ENCODE measurements at regions not wholly inside any gene's neighbourhood (a gene's known extent, or its start where the extent isn't known, plus 50 kb on each side); places are given as distances from the start of the nearest gene placed in this dataset.
A peak's percentile ranks its signal among the peaks of the same experiment; 100 is the strongest.
"Not testable (repeated sequence)": the region's sequence is repeated elsewhere in the genome, so short reads cannot be mapped to it uniquely, and the experiment has no call there.

GRCh38 chr12:25328072-25328712, 77.5 kb upstream of the KRAS start:
- Mint-ChIP-seq H3K4me3 (no peak overlapping the region), H3K9me3 (no peaks in the 10 kb centered on the region), H3K4me1 (peaks cover 7 to 14% of the 10 kb centered on the region in 2 donors), H3K27me3 (no peaks in the 10 kb centered on the region), H3K36me3 (no peaks in the 10 kb centered on the region), H3K27ac (no peak overlapping the region)
- peak in 1 of 2 donors; percentile 36 for ATAC-seq (replicated peaks)
- DNase-seq: no peak

- ATAC-seq (replicated peaks) (no peak), DNase-seq (no peak)
- no peak overlapping the region for H3K27ac Mint-ChIP-seq
- H3K27me3 Mint-ChIP-seq: no peaks in the 10 kb centered on the region
- no peak overlapping the region for H3K4me3 Mint-ChIP-seq
- H3K9me3 Mint-ChIP-seq: no peaks in the 10 kb centered on the region
- no peaks in the 10 kb centered on the region for H3K36me3 Mint-ChIP-seq
- peaks cover 13 to 19% of the 10 kb centered on the region in 2 donors for H3K4me1 Mint-ChIP-seq
Observed at GRCh38 chr12:25327321-25327720, 76.6 kb upstream of the KRAS start.

- Mint-ChIP-seq H3K36me3 (peaks cover 0 to under 1% of the 10 kb centered on the region in 2 donors), H3K27me3 (no peaks in the 10 kb centered on the region), H3K4me1 (peaks cover 17 to 26% of the 10 kb centered on the region in 2 donors), H3K27ac (no peak overlapping the region), H3K4me3 (no peak overlapping the region), H3K9me3 (peaks cover 0 to under 1% of the 10 kb centered on the region in 2 donors)
- ATAC-seq (replicated peaks): no peak
- DNase-seq: no peak
Observed at GRCh38 chr12:25326326-25326725, 75.6 kb upstream of the KRAS start.

- Mint-ChIP-seq H3K27me3 (no peaks in the 10 kb centered on the region), H3K4me3 (no peak overlapping the region), H3K9me3 (peaks cover 0 to 2% of the 10 kb centered on the region in 2 donors), H3K36me3 (peaks cover 0 to 3% of the 10 kb centered on the region in 2 donors), H3K4me1 (peaks cover 28 to 41% of the 10 kb centered on the region in 2 donors), H3K27ac (no peak overlapping the region)
- ATAC-seq (replicated peaks) (no peak), DNase-seq (no peak)
Observed at GRCh38 chr12:25324861-25325260, 74.1 kb upstream of the KRAS start.

GRCh38 chr12:25323581-25323982, 72.9 kb upstream of the KRAS start:
- Mint-ChIP-seq H3K27me3 (no peaks in the 10 kb centered on the region), H3K4me1 (peaks cover 32 to 51% of the 10 kb centered on the region in 2 donors)

GRCh38 chr12:25322918-25323531, 72.3 kb upstream of the KRAS start:
- Mint-ChIP-seq H3K4me1 (peaks cover 32 to 53% of the 10 kb centered on the region in 2 donors), H3K4me3 (peak overlapping the region; percentile 3 to 9), H3K27me3 (no peaks in the 10 kb centered on the region), H3K9me3 (peaks cover 0 to 2% of the 10 kb centered on the region in 2 donors), H3K27ac (no peak overlapping the region), H3K36me3 (peaks cover 0 to 3% of the 10 kb centered on the region in 2 donors)
- DNase-seq (no peak), ATAC-seq (replicated peaks) (no peak)

More at GRCh38 chr12:25323581-25323982, 72.9 kb upstream of the KRAS start:
- no peak overlapping the region for H3K4me3 Mint-ChIP-seq
- DNase-seq (no peak), ATAC-seq (replicated peaks) (no peak)
- H3K36me3 Mint-ChIP-seq: peaks cover 0 to 3% of the 10 kb centered on the region in 2 donors
- H3K9me3 Mint-ChIP-seq: peaks cover 0 to 2% of the 10 kb centered on the region in 2 donors
- H3K27ac Mint-ChIP-seq: peak overlapping the region; percentile 81

- peaks cover 0 to 3% of the 10 kb centered on the region in 2 donors for H3K36me3 Mint-ChIP-seq
- peak overlapping the region; percentile 77 for H3K27ac Mint-ChIP-seq
- DNase-seq (no peak), ATAC-seq (replicated peaks) (no peak)
- H3K9me3 Mint-ChIP-seq: peaks cover 0 to 2% of the 10 kb centered on the region in 2 donors
- peak overlapping the region; percentile 3 to 9 for H3K4me3 Mint-ChIP-seq
- peaks cover 34 to 60% of the 10 kb centered on the region in 2 donors for H3K4me1 Mint-ChIP-seq
- H3K27me3 Mint-ChIP-seq: no peaks in the 10 kb centered on the region
Observed at GRCh38 chr12:25322351-25322750, 71.6 kb upstream of the KRAS start.

GRCh38 chr12:25321772-25322171, 71.0 kb upstream of the KRAS start:
- Mint-ChIP-seq H3K27ac (peak overlapping the region; percentile 79), H3K27me3 (no peaks in the 10 kb centered on the region), H3K36me3 (peaks cover 0 to 3% of the 10 kb centered on the region in 2 donors), H3K9me3 (peaks cover 0 to 2% of the 10 kb centered on the region in 2 donors), H3K4me3 (no peak overlapping the region), H3K4me1 (peaks cover 37 to 65% of the 10 kb centered on the region in 2 donors)
- ATAC-seq (replicated peaks) (no peak), DNase-seq (no peak)

- H3K27me3 Mint-ChIP-seq: no peaks in the 10 kb centered on the region
- ATAC-seq (replicated peaks): peak; percentile 78 to 79
- peaks cover 0 to 2% of the 10 kb centered on the region in 2 donors for H3K9me3 Mint-ChIP-seq
- peak; percentile 71 for DNase-seq
- peaks cover 43 to 78% of the 10 kb centered on the region in 2 donors for H3K4me1 Mint-ChIP-seq
- peaks cover 5 to 6% of the 10 kb centered on the region in 2 donors for H3K36me3 Mint-ChIP-seq
- peak overlapping the region; percentile 79 for H3K27ac Mint-ChIP-seq
- peak overlapping the region; percentile 46 to 58 for H3K4me3 Mint-ChIP-seq
Observed at GRCh38 chr12:25320123-25321006, 69.6 kb upstream of the KRAS start.

- DNase-seq (no peak), ATAC-seq (replicated peaks) (peak; percentile 33 to 38)
- Mint-ChIP-seq H3K27me3 (no peaks in the 10 kb centered on the region), H3K4me1 (peaks cover 43 to 78% of the 10 kb centered on the region in 2 donors), H3K4me3 (peak overlapping the region; percentile 44 to 46), H3K27ac (peak overlapping the region; percentile 79), H3K36me3 (peaks cover 9 to 10% of the 10 kb centered on the region in 2 donors), H3K9me3 (peaks cover 0 to 2% of the 10 kb centered on the region in 2 donors)
Observed at GRCh38 chr12:25319233-25319984, 68.7 kb upstream of the KRAS start.

GRCh38 chr12:25317553-25317952, 66.8 kb upstream of the KRAS start:
- H3K36me3 Mint-ChIP-seq: peaks cover 9 to 14% of the 10 kb centered on the region in 2 donors
- peak; percentile 13 for DNase-seq
- H3K9me3 Mint-ChIP-seq: peaks cover 0 to 6% of the 10 kb centered on the region in 2 donors
- H3K4me1 Mint-ChIP-seq: peaks cover 42 to 78% of the 10 kb centered on the region in 2 donors
- peak; percentile 18 to 38 for ATAC-seq (replicated peaks)
- no peaks in the 10 kb centered on the region for H3K27me3 Mint-ChIP-seq
- H3K4me3 Mint-ChIP-seq: peak overlapping the region; percentile 37 to 52
- peak overlapping the region; percentile 81 for H3K27ac Mint-ChIP-seq

GRCh38 chr12:25315388-25315787, 64.7 kb upstream of the KRAS start:
- Mint-ChIP-seq H3K4me3 (no peak overlapping the region), H3K9me3 (peaks cover 0 to 4% of the 10 kb centered on the region in 2 donors), H3K27ac (no peak overlapping the region), H3K4me1 (peaks cover 36 to 68% of the 10 kb centered on the region in 2 donors), H3K36me3 (peaks cover 6 to 20% of the 10 kb centered on the region in 2 donors), H3K27me3 (no peaks in the 10 kb centered on the region)
- ATAC-seq (replicated peaks) (no peak), DNase-seq (no peak)

- Mint-ChIP-seq H3K4me1 (peaks cover 28 to 53% of the 10 kb centered on the region in 2 donors), H3K36me3 (peaks cover 6 to 20% of the 10 kb centered on the region in 2 donors)
- DNase-seq; H3K4me3 Mint-ChIP-seq; H3K27ac Mint-ChIP-seq; H3K9me3 Mint-ChIP-seq; H3K27me3 Mint-ChIP-seq; ATAC-seq (replicated peaks): not testable (repeated sequence)
Observed at GRCh38 chr12:25313266-25313990, 62.7 kb upstream of the KRAS start.

Data from stimulated activated naive B cell treated with anti-CD40 and anti-IgM and Interleukin-4, amounts not matched to agents 10 μg/mL and 1 μg/mL and 100 μg/mL, for 72 hours (primary cell).